ENCODE measurements at regions not wholly inside any gene's neighbourhood (a gene's known extent, or its start where the extent isn't known, plus 50 kb on each side); places are given as distances from the start of the nearest gene placed in this dataset.

GRCh38 chr2:39516347-39517101 is 79.4 kb upstream of the MAP4K3 start:
- DNase-seq: no peak
- TF ChIP-seq EZH2 (IDR thresholded peaks at IDR 0.05; ENCODE audit: borderline replicate concordance, low read depth, low read length, severe bottlenecking): no peak
- no peak for TF ChIP-seq CTCF (IDR thresholded peaks at IDR 0.05; ENCODE audit: borderline replicate concordance, extremely low read depth, low read length, poor library complexity, severe bottlenecking)
- no peak overlapping the region for H3K4me2 ChIP-seq (ENCODE audit: insufficient read depth, low read length)
- H3K4me3 ChIP-seq (ENCODE audit: low read depth in 1 of 2, low read length in 2 of 2): no peak overlapping the region
- peaks cover 9% of the 10 kb centered on the region for H3K4me1 ChIP-seq (ENCODE audit: insufficient read depth, low read length)
- H3K9me3 ChIP-seq (ENCODE audit: insufficient read depth, low read length, severe bottlenecking): peaks cover 3% of the 10 kb centered on the region
- no peaks in the 10 kb centered on the region for H3K36me3 ChIP-seq (ENCODE audit: insufficient read depth, low read length)
- no peaks in the 10 kb centered on the region for H3K27me3 ChIP-seq (ENCODE audit: insufficient read depth, low read length, poor library complexity)
- H3K9ac ChIP-seq (ENCODE audit: low read depth, low read length): no peak overlapping the region
- H3K79me2 ChIP-seq (ENCODE audit: insufficient read depth, low read length): no peaks in the 10 kb centered on the region
- no peak overlapping the region for H2AFZ ChIP-seq (ENCODE audit: low read depth, low read length)
- H3K27ac ChIP-seq (ENCODE audit: low read length): no peak overlapping the region
- ATAC-seq (ENCODE audit: insufficient read depth, low read depth): no peak
- no peaks in the 10 kb centered on the region for H4K20me1 ChIP-seq (ENCODE audit: insufficient read depth, low read length)

GRCh38 chr2:39517102-39517436 is 80.0 kb upstream of the MAP4K3 start:
- Histone ChIP-seq H4K20me1 (ENCODE audit: insufficient read depth, low read length) (no peaks in the 10 kb centered on the region), H3K4me2 (ENCODE audit: insufficient read depth, low read length) (no peak overlapping the region), H3K36me3 (ENCODE audit: insufficient read depth, low read length) (no peaks in the 10 kb centered on the region), H2AFZ (ENCODE audit: low read depth, low read length) (no peak overlapping the region), H3K4me1 (ENCODE audit: insufficient read depth, low read length) (peaks cover 9% of the 10 kb centered on the region), H3K27me3 (ENCODE audit: insufficient read depth, low read length, poor library complexity) (no peaks in the 10 kb centered on the region), H3K4me3 (ENCODE audit: low read depth in 1 of 2, low read length in 2 of 2) (no peak overlapping the region), H3K79me2 (ENCODE audit: insufficient read depth, low read length) (no peaks in the 10 kb centered on the region), H3K27ac (ENCODE audit: low read length) (no peak overlapping the region), H3K9me3 (ENCODE audit: insufficient read depth, low read length, severe bottlenecking) (peaks cover 8% of the 10 kb centered on the region), H3K9ac (ENCODE audit: low read depth, low read length) (no peak overlapping the region)
- DNase-seq (no peak), ATAC-seq (ENCODE audit: insufficient read depth, low read depth) (no peak)
- no peak for TF ChIP-seq CTCF (IDR thresholded peaks at IDR 0.05; ENCODE audit: borderline replicate concordance, extremely low read depth, low read length, poor library complexity, severe bottlenecking)

GRCh38 chr2:39517622-39518021 is 80.5 kb upstream of the MAP4K3 start:
- H3K4me1 ChIP-seq (ENCODE audit: insufficient read depth, low read length): peaks cover 9% of the 10 kb centered on the region

More at GRCh38 chr2:39517622-39518021, 80.5 kb upstream of the MAP4K3 start:
- no peaks in the 10 kb centered on the region for H3K36me3 ChIP-seq (ENCODE audit: insufficient read depth, low read length)
- H3K4me2 ChIP-seq (ENCODE audit: insufficient read depth, low read length): no peak overlapping the region
- TF ChIP-seq CTCF (IDR thresholded peaks at IDR 0.05; ENCODE audit: borderline replicate concordance, extremely low read depth, low read length, poor library complexity, severe bottlenecking): no peak
- no peak for TF ChIP-seq EZH2 (IDR thresholded peaks at IDR 0.05; ENCODE audit: borderline replicate concordance, low read depth, low read length, severe bottlenecking)
- DNase-seq: no peak
- no peaks in the 10 kb centered on the region for H4K20me1 ChIP-seq (ENCODE audit: insufficient read depth, low read length)
- H3K79me2 ChIP-seq (ENCODE audit: insufficient read depth, low read length): no peaks in the 10 kb centered on the region
- no peaks in the 10 kb centered on the region for H3K27me3 ChIP-seq (ENCODE audit: insufficient read depth, low read length, poor library complexity)
- peaks cover 12% of the 10 kb centered on the region for H3K9me3 ChIP-seq (ENCODE audit: insufficient read depth, low read length, severe bottlenecking)
- no peak overlapping the region for H3K9ac ChIP-seq (ENCODE audit: low read depth, low read length)
- no peak overlapping the region for H3K4me3 ChIP-seq (ENCODE audit: low read depth in 1 of 2, low read length in 2 of 2)
- no peak overlapping the region for H3K27ac ChIP-seq (ENCODE audit: low read length)
- no peak overlapping the region for H2AFZ ChIP-seq (ENCODE audit: low read depth, low read length)
- ATAC-seq (ENCODE audit: insufficient read depth, low read depth): no peak

Measured in DND-41 (cell line).